WTC11 (cell line): ENCODE measurements at regions not wholly inside any gene's neighbourhood (a gene's known extent, or its start where the extent isn't known, plus 50 kb on each side); places are given as distances from the start of the nearest gene placed in this dataset.

Experiments
- ATF2 ChIP-seq: sonication (generic); formaldehyde crosslinking; IDR thresholded peaks from 2 replicates; pipeline ENCODE4 v1.8.1; 2022; ENCODE audit warnings: low read depth, missing genetic modification reagents, borderline replicate concordance
- JUN ChIP-seq: sonication (generic); formaldehyde crosslinking; IDR thresholded peaks from 2 replicates; pipeline ENCODE4 v1.8.0; 2023; ENCODE audit warnings: mild to moderate bottlenecking, missing genetic modification reagents
- MAX ChIP-seq: sonication (generic); formaldehyde crosslinking; IDR thresholded peaks from 2 replicates; pipeline ENCODE4 v1.8.0; 2022; ENCODE audit warnings: mild to moderate bottlenecking, missing genetic modification reagents
- NFE2L1 ChIP-seq: sonication (generic); formaldehyde crosslinking; IDR thresholded peaks from 2 replicates; pipeline ENCODE4 v1.8.1; 2023; ENCODE audit warnings: missing genetic modification reagents
- RELA ChIP-seq: sonication (generic); formaldehyde crosslinking; IDR thresholded peaks from 2 replicates; pipeline ENCODE4 v1.8.1; 2022; ENCODE audit warnings: missing genetic modification reagents, mild to moderate bottlenecking, borderline replicate concordance
- TF ChIP-seq, protein P1 (sequence below): fragments of 200-600 bp; IDR thresholded peaks from 2 replicates; pipeline ENCODE4 v1.8.0; 2022; ENCODE audit warnings: antibody characterized with exemption

DNA sequence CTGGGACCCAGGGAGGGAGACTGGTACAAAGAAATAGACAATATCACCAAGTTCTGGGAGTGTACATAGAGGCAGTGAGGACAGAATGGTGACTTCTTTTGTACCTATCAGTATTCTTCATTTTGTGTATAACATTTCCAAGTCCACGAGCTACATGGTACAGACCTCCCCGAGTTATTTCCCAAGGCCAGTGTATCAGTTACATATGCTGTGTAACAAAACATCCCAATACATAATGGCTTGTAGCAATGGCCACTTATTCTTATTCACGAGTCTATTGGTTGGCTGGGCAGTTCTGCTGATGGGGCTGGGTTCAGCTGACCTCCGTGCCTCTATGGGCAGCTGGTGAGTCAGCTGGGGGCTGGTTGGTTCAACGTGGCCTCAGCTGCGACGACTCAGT, 98.7 kb upstream of the RFLNA start:
- TF ChIP-seq JUN (CRISPR knock-in tag) = no peak
- TF ChIP-seq, protein P1, sequence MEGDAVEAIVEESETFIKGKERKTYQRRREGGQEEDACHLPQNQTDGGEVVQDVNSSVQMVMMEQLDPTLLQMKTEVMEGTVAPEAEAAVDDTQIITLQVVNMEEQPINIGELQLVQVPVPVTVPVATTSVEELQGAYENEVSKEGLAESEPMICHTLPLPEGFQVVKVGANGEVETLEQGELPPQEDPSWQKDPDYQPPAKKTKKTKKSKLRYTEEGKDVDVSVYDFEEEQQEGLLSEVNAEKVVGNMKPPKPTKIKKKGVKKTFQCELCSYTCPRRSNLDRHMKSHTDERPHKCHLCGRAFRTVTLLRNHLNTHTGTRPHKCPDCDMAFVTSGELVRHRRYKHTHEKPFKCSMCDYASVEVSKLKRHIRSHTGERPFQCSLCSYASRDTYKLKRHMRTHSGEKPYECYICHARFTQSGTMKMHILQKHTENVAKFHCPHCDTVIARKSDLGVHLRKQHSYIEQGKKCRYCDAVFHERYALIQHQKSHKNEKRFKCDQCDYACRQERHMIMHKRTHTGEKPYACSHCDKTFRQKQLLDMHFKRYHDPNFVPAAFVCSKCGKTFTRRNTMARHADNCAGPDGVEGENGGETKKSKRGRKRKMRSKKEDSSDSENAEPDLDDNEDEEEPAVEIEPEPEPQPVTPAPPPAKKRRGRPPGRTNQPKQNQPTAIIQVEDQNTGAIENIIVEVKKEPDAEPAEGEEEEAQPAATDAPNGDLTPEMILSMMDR = no peak
- TF ChIP-seq RELA (CRISPR knock-in tag) = no peak
- TF ChIP-seq MAX (CRISPR knock-in tag) = no peak
- no peak for TF ChIP-seq ATF2 (CRISPR knock-in tag)
- no peak for TF ChIP-seq NFE2L1
